Loucy (cell line): ENCODE measurements at regions not wholly inside any gene's neighbourhood (a gene's known extent, or its start where the extent isn't known, plus 50 kb on each side); places are given as distances from the start of the nearest gene placed in this dataset.

Experiments
- H2AFZ ChIP-seq: fragments of 200-600 bp; sonication (generic); 2 replicates; pipeline ENCODE4 v1.6.0; 2016; ENCODE audit warnings: antibody characterized with exemption, mild to moderate bottlenecking, low read length, moderate library complexity
- H3F3A ChIP-seq: fragments of 200-600 bp; 2 replicates; pipeline ENCODE4 v1.6.0; 2016; ENCODE audit warnings: antibody characterized with exemption, low read depth, mild to moderate bottlenecking
- H3K27me3 ChIP-seq: fragments of 200-600 bp; sonication (generic); 2 replicates; pipeline ENCODE4 v1.6.1; 2014; ENCODE audit warnings: low read length, mild to moderate bottlenecking; ENCODE audit not compliant: insufficient read depth, poor library complexity, severe bottlenecking
- H3K36me3 ChIP-seq: fragments of 200-600 bp; sonication (generic); 2 replicates; pipeline ENCODE4 v1.6.1; 2016; ENCODE audit warnings: low read length; ENCODE audit not compliant: insufficient read depth
- H3K4me1 ChIP-seq: fragments of 200-600 bp; sonication (generic); 2 replicates; pipeline ENCODE4 v1.5.1; 2014; ENCODE audit warnings: low read length, mild to moderate bottlenecking; ENCODE audit not compliant: insufficient read depth, poor library complexity, severe bottlenecking
- H3K4me2 ChIP-seq: fragments of 200-600 bp; sonication (generic); 2 replicates; pipeline ENCODE4 v1.6.0; 2014; ENCODE audit warnings: antibody characterized with exemption, low read length, low read depth, mild to moderate bottlenecking; ENCODE audit not compliant: poor library complexity, severe bottlenecking
- H3K4me3 ChIP-seq: fragments of 200-600 bp; sonication (generic); 2 replicates; pipeline ENCODE4 v1.5.1; 2014; ENCODE audit warnings: low read length, mild to moderate bottlenecking, mixed read lengths; ENCODE audit not compliant: poor library complexity, severe bottlenecking
- H3K79me2 ChIP-seq: fragments of 200-600 bp; sonication (generic); 2 replicates; pipeline ENCODE4 v1.6.1; 2014; ENCODE audit warnings: low read length; ENCODE audit not compliant: insufficient read depth
- H3K9ac ChIP-seq: fragments of 200-600 bp; sonication (generic); 2 replicates; pipeline ENCODE4 v1.6.0; 2014; ENCODE audit warnings: mild to moderate bottlenecking, low read depth, low read length, moderate library complexity; ENCODE audit not compliant: poor library complexity, severe bottlenecking
- H3K9me2 ChIP-seq: fragments of 200-600 bp; sonication (generic); replicated peaks from 2 replicates; pipeline ENCODE4 v1.6.1; 2016; ENCODE audit warnings: low read depth, low read length, mixed read lengths
- H3K9me3 ChIP-seq: fragments of 200-600 bp; sonication (generic); 2 replicates; pipeline ENCODE4 v1.6.1; 2014; ENCODE audit warnings: mild to moderate bottlenecking, antibody characterized with exemption, low read length, low read depth; ENCODE audit not compliant: insufficient read depth
- H4K20me1 ChIP-seq: fragments of 200-600 bp; sonication (generic); 2 replicates; pipeline ENCODE4 v1.6.0; 2014; ENCODE audit warnings: antibody characterized with exemption, low read length, mild to moderate bottlenecking; ENCODE audit not compliant: insufficient read depth, poor library complexity, severe bottlenecking
- CTCF ChIP-seq: fragments of 200-600 bp; sonication (generic); conservative IDR thresholded peaks from 2 replicates; pipeline ENCODE4 v1.5.1; 2014; ENCODE audit warnings: mild to moderate bottlenecking, antibody characterized with exemption, low read length
- EZH2phosphoT487 ChIP-seq: fragments of 200-600 bp; IDR thresholded peaks from 2 replicates; pipeline ENCODE4 v1.6.1; 2018; ENCODE audit warnings: antibody characterized with exemption, mild to moderate bottlenecking, moderate library complexity, borderline replicate concordance

DNA sequence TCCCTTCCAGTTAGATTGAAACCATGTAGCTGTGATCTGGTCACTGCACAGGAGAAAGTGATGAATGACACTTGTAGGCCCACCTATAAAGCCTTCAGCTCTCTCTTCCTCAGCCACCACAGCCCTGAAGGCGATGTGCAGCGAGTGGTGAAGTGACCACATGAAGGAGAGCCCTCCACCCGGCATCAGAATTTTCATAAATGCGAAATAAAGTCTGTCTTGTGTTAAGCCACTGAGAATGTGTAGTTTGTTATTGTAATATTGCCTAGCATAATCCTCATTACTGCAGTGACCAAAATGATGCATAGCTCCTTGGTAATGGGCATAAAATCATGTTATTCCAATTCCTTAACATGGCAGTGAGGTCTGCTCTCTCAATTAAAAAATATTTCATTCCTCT lies 122.1 kb upstream of the LYPLAL1 start:
- Histone ChIP-seq H3K4me2 (no peak overlapping the region), H3K27me3 (no peaks in the 10 kb centered on the region), H3K9me3 (no peaks in the 10 kb centered on the region), H3F3A (no peaks in the 10 kb centered on the region), H3K9ac (no peak overlapping the region), H3K79me2 (no peaks in the 10 kb centered on the region), H4K20me1 (no peaks in the 10 kb centered on the region), H3K4me3 (no peak overlapping the region), H3K36me3 (no peaks in the 10 kb centered on the region), H2AFZ (no peak overlapping the region), H3K9me2 (no peaks in the 10 kb centered on the region), H3K4me1 (no peaks in the 10 kb centered on the region)
- TF ChIP-seq EZH2phosphoT487: no peak
- no peak for TF ChIP-seq CTCF

DNA sequence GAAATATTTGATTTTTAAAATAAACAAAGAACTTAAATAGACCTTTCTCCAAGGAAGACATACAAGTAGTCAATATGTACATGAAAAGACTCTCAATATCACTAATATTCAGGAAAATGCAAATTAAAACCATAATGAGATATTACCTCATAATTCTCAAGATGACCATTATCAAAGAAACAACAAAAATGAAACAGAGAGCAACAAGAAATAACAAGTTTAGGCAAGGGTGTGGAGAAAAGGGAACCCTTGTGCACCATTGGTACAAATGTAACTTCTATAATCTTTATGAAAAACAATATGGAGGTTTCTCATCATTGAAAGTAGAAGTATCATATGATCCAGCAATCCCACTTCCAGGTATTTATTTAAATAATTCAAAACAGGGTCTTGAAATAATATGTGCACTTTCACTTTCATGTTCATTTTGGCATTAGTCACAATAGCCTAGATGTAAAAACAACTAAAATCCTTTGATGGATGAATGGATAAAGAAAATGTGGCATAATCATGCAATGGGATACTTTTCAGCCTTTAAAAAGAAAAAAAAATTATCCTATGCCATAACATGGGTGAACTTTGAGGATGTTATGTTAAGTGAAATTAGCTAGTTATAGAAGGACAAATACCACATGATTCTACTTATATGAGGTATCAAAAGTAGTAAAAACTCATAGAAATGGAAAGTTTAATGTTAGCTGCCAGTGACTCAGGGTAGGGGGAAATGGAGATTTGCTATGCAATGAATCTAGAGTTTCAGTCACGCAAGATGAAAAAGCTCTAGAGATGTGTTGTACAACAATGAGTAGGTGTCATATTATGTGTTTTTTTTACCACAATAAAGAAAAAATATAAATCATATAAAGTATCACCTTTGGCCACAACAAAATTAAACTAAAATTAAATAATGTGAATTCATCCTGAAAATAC lies 114.5 kb upstream of the LYPLAL1 start:
- H3K9me2 ChIP-seq: no peaks in the 10 kb centered on the region
- H3K79me2 ChIP-seq: no peaks in the 10 kb centered on the region
- H3K36me3 ChIP-seq: no peaks in the 10 kb centered on the region
- H3K4me1 ChIP-seq: no peaks in the 10 kb centered on the region
- H3F3A ChIP-seq: no peaks in the 10 kb centered on the region
- H3K9ac ChIP-seq: no peak overlapping the region
- TF ChIP-seq CTCF: no peak
- no peak for TF ChIP-seq EZH2phosphoT487
- H3K27me3 ChIP-seq: no peaks in the 10 kb centered on the region
- no peak overlapping the region for H3K4me2 ChIP-seq
- no peak overlapping the region for H3K4me3 ChIP-seq
- H4K20me1 ChIP-seq: no peaks in the 10 kb centered on the region
- H2AFZ ChIP-seq: no peak overlapping the region
- H3K9me3 ChIP-seq: no peaks in the 10 kb centered on the region

DNA sequence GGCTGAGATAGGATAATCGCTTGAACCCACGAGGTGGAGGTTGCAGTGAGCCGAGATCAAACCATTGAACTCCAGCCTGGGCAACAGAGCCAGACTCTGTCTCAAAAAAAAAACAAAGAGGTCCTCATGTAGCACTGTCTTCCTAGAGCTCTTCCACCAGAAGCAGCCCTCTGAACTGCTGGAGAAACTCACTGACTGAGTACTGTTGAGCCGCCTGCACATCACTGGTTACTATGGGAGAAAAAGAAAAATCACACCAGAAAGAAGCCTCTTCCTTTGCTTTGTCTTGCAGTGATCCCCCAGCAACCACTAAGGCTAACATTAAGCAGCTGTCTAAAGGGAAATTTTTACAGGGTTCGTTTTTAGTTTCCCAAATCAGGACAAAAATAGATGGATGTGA lies 112.9 kb upstream of the LYPLAL1 start:
- Histone ChIP-seq H3K4me1 (no peaks in the 10 kb centered on the region), H3K9me2 (no peaks in the 10 kb centered on the region), H3K36me3 (no peaks in the 10 kb centered on the region), H3K4me2 (no peak overlapping the region), H3K4me3 (no peak overlapping the region), H3K27me3 (no peaks in the 10 kb centered on the region), H3F3A (no peaks in the 10 kb centered on the region), H3K9me3 (no peaks in the 10 kb centered on the region), H3K79me2 (no peaks in the 10 kb centered on the region), H3K9ac (no peak overlapping the region), H4K20me1 (no peaks in the 10 kb centered on the region), H2AFZ (peak overlapping the region; percentile 30; the same call in 1 of the 2 replicates)
- TF ChIP-seq EZH2phosphoT487 (no peak), CTCF (no peak)
